DOHH2 (cell line): ENCODE measurements at regions not wholly inside any gene's neighbourhood (a gene's known extent, or its start where the extent isn't known, plus 50 kb on each side); places are given as distances from the start of the nearest gene placed in this dataset.

Experiments used
- H3F3A ChIP-seq: fragments of 200-600 bp; sonication (generic), shearing (Covaris generic); 2 replicates; pipeline ENCODE4 v1.6.0; 2016; ENCODE audit warnings: antibody characterized with exemption, mild to moderate bottlenecking; ENCODE audit not compliant: control insufficient read depth, insufficient read depth
- H3K27ac ChIP-seq: fragments of 200-600 bp; sonication (generic); 2 replicates; pipeline ENCODE4 v1.5.1; 2014; ENCODE audit warnings: low read depth, mild to moderate bottlenecking, low read length, moderate library complexity
- H3K27me3 ChIP-seq: fragments of 200-600 bp; sonication (generic); 2 replicates; pipeline ENCODE4 v1.6.1; 2014; ENCODE audit warnings: mild to moderate bottlenecking, low read length, mixed read lengths; ENCODE audit not compliant: control insufficient read depth
- H3K36me3 ChIP-seq: fragments of 200-600 bp; sonication (generic); 2 replicates; pipeline ENCODE4 v1.6.1; 2014; ENCODE audit warnings: mild to moderate bottlenecking, low read length, moderate library complexity, mixed read lengths; ENCODE audit not compliant: control insufficient read depth
- H3K4me1 ChIP-seq: fragments of 200-600 bp; sonication (generic); 2 replicates; pipeline ENCODE4 v1.6.1; 2014; ENCODE audit warnings: mild to moderate bottlenecking, low read length, mixed read lengths; ENCODE audit not compliant: control insufficient read depth
- H3K4me2 ChIP-seq: fragments of 200-600 bp; sonication (generic); 2 replicates; pipeline ENCODE4 v1.6.0; 2014; ENCODE audit warnings: mild to moderate bottlenecking, low read length, moderate library complexity
- H3K4me3 ChIP-seq: fragments of 200-600 bp; sonication (generic); 2 replicates; pipeline ENCODE4 v1.5.1; 2014; ENCODE audit warnings: mild to moderate bottlenecking, low read length, mixed read lengths
- H3K79me2 ChIP-seq: fragments of 200-600 bp; sonication (generic); 2 replicates; pipeline ENCODE4 v1.6.1; 2014; ENCODE audit warnings: mild to moderate bottlenecking, low read length, mixed read lengths; ENCODE audit not compliant: control insufficient read depth
- H3K9me2 ChIP-seq: fragments of 200-600 bp; sonication (generic); replicated peaks from 2 replicates; pipeline ENCODE4 v1.6.1; 2014; ENCODE audit warnings: mild to moderate bottlenecking, low read length, mixed read lengths; ENCODE audit not compliant: control insufficient read depth
- H3K9me3 ChIP-seq: fragments of 200-600 bp; sonication (generic); 2 replicates; pipeline ENCODE4 v1.6.1; 2014; ENCODE audit warnings: antibody characterized with exemption, low read length, mixed read lengths; ENCODE audit not compliant: control insufficient read depth, insufficient read depth
- H4K20me1 ChIP-seq: fragments of 200-600 bp; sonication (generic); 2 replicates; pipeline ENCODE4 v1.6.0; 2014; ENCODE audit warnings: low read depth, mild to moderate bottlenecking, antibody characterized with exemption, low read length, moderate library complexity; ENCODE audit not compliant: control insufficient read depth, insufficient read depth
- EZH2phosphoT487 ChIP-seq: fragments of 200-600 bp; sonication (generic); IDR thresholded peaks from 2 replicates; pipeline ENCODE4 v1.6.1; 2017; ENCODE audit warnings: borderline replicate concordance, mild to moderate bottlenecking, antibody characterized with exemption, low read length, moderate library complexity, mixed read lengths
- TF ChIP-seq, protein P1 (sequence below): fragments of 200-600 bp; sonication (generic); IDR thresholded peaks from one replicate; pipeline ENCODE4 v1.5.1; 2014; ENCODE audit warnings: antibody characterized with exemption, mild to moderate bottlenecking, low read depth, low read length; ENCODE audit not compliant: poor library complexity, severe bottlenecking

DNA sequence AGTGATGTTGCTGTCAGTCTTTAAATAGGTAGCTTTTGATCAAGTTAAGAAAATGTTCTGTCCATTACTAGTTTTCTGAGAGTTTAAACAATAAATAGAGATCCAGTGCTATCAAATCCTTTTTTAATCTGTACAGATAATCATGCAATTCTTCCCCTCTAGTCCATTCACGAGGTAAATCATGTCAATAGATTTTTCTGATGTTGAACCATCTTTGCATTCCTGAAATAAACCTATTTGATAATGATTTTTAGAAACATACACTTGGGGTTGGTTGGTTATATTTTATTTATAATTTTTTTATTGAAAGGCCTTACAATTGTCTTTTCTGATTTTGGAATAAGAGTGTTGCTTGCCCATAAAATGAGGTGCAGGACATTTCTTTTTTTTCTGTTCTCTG is 95.0 kb downstream of the FAM53A start:
- Histone ChIP-seq H4K20me1 (no peaks in the 10 kb centered on the region), H3K79me2 (no peaks in the 10 kb centered on the region), H3K27ac (no peak overlapping the region), H3K27me3 (no peaks in the 10 kb centered on the region), H3K9me3 (peaks cover 31% of the 10 kb centered on the region), H3K4me1 (no peaks in the 10 kb centered on the region), H3K9me2 (no peaks in the 10 kb centered on the region), H3K4me3 (no peak overlapping the region), H3K4me2 (no peak overlapping the region), H3K36me3 (no peaks in the 10 kb centered on the region), H3F3A (no peaks in the 10 kb centered on the region)
- TF ChIP-seq, protein P1, sequence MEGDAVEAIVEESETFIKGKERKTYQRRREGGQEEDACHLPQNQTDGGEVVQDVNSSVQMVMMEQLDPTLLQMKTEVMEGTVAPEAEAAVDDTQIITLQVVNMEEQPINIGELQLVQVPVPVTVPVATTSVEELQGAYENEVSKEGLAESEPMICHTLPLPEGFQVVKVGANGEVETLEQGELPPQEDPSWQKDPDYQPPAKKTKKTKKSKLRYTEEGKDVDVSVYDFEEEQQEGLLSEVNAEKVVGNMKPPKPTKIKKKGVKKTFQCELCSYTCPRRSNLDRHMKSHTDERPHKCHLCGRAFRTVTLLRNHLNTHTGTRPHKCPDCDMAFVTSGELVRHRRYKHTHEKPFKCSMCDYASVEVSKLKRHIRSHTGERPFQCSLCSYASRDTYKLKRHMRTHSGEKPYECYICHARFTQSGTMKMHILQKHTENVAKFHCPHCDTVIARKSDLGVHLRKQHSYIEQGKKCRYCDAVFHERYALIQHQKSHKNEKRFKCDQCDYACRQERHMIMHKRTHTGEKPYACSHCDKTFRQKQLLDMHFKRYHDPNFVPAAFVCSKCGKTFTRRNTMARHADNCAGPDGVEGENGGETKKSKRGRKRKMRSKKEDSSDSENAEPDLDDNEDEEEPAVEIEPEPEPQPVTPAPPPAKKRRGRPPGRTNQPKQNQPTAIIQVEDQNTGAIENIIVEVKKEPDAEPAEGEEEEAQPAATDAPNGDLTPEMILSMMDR, result no peak
- TF ChIP-seq EZH2phosphoT487, result no peak

DNA sequence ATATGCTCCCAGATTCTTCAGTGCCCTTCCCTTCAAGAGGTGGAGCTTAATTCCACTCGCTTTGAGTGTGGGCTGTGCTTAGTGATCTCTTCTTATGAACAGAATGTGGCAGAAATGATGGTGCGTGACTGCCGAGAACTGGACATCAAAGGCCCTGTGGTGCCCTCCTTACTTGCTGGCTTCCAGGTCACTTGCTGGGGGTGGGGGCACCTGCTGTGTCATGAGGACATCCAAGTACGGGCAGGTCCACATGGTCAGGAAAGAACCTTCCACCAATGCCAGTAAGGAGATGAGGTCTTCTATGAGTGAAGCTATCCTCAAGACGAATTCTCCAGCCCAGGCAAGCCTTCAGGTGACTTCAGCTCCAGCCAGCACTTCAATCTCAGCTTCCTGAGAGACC is 95.8 kb downstream of the FAM53A start:
- Histone ChIP-seq H3K9me2 (no peaks in the 10 kb centered on the region), H3K4me3 (no peak overlapping the region), H3K27ac (no peak overlapping the region), H3F3A (no peaks in the 10 kb centered on the region), H3K36me3 (no peaks in the 10 kb centered on the region), H3K4me1 (no peaks in the 10 kb centered on the region), H4K20me1 (no peaks in the 10 kb centered on the region), H3K27me3 (no peaks in the 10 kb centered on the region), H3K79me2 (no peaks in the 10 kb centered on the region), H3K4me2 (no peak overlapping the region), H3K9me3 (peaks cover 31% of the 10 kb centered on the region)
- no peak for TF ChIP-seq EZH2phosphoT487
- TF ChIP-seq, protein P1, result no peak

DNA sequence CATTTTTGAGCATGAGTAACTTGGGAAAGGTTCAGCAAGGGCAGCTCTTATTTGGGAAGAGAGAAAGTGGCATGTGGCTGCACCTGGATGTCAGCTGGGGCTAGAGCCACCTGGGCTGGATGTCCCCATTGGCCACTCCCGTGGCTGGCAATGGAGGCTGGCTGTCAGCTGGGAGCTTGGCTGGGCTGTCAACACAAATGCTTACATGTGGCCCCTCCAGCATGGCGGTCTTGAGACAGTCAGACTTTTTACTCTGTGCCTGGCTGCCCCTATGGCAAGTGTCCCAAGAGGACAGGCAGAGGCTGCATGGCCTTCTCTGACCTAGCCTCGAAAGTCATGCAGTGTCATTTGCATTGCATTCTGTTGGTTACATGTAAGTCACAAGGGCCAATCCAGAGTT is 99.6 kb downstream of the FAM53A start:
- H3K9me3 ChIP-seq, result peaks cover 7% of the 10 kb centered on the region; the same call in 1 of the 2 replicates
- H3K27me3 ChIP-seq, result no peaks in the 10 kb centered on the region
- H3F3A ChIP-seq, result peaks cover 10% of the 10 kb centered on the region
- H4K20me1 ChIP-seq, result no peaks in the 10 kb centered on the region
- TF ChIP-seq, protein P1, result no peak
- no peak for TF ChIP-seq EZH2phosphoT487
- H3K4me2 ChIP-seq, result no peak overlapping the region
- no peak overlapping the region for H3K27ac ChIP-seq
- H3K9me2 ChIP-seq, result no peaks in the 10 kb centered on the region
- no peaks in the 10 kb centered on the region for H3K36me3 ChIP-seq
- H3K79me2 ChIP-seq, result no peaks in the 10 kb centered on the region
- peaks cover 12% of the 10 kb centered on the region for H3K4me1 ChIP-seq
- no peak overlapping the region for H3K4me3 ChIP-seq
